GM03348 (cell line): ENCODE measurements at regions not wholly inside any gene's neighbourhood (a gene's known extent, or its start where the extent isn't known, plus 50 kb on each side); places are given as distances from the start of the nearest gene placed in this dataset.

ENCODE experiments used
- DNase-seq: peaks from one replicate; pipeline ENCODE4 v3.0.0; 2012; ENCODE audit warnings: low spot score

DNA sequence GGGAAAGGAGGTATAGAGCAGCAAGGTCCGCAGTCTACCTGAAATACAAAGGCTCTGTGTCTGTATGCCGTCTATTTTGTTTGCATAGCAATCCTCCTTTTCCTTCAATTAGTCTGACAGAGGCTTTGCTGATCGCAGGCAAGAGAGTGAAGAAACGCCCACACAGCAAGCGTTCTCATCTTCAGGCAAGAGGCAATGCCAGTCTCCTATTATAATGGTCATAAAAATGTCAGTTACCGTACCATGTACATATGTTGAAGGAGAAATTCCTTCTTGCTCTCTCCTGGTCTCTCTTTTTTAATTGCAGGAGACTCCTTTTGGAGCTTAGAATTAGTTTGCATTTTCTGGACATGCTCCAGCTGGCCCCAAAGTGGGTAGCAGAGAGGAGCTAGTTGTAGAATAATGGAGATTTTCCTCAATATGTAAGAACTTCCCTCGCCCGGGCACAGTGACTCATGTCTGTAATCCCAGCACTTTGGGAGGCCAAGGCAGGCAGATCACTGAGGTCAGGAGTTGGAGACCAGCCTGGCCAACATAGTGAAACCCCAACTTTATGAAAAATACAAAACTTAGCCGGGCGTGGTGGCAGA lies 139.5 kb downstream of the PFKFB3 start:
- DNase-seq = no peak

DNA sequence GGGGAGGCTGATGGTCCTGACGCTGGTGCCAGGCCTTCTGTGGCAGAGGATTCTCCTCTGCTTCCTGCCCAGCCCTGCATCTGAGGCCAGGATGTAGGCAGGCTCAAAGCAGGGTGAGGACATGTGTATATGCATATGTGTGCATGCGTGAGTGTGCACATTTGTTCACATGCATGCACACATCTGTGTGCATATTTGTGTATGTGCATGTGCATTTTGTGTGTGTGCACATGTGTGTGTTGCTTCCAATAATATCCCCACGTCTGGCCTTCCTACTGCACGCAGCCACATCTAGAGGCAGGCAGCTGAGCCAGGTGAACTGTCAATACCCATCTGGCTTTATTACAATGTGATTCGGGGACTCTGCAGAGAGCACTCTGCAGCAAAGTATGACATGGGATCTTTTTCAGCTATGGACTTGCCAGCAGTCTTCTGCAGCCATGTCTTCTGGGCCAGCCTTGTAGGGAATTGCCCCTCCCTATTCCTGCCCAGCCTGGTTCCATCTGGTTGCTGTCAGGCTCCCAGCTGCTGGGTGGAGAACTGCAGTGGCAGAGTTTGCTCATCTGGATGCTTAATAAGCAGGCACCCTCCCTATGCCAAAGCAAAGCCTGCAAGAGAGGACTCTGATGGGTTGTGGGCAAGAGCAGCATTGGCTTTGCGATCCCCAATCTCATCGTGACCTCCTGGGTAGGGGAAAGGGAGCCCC lies 140.7 kb downstream of the PFKFB3 start:
- DNase-seq = no peak

DNA sequence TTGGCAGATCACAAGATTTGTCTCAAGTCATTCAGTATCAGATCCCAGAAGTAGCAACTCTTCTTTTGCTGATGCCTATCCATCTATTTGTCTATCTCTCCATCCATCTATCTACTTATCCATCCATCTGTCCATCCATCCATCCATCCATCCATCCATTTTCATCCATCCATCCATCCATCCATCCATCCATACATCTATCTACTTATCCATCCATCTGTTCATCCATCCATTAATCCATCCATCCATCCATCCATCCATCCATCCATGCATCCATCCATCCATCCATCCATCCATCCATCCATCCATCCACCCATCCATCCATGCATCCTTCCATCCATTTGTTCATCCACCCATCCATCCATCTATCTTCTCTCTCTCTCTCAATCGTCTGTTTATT lies 142.7 kb downstream of the PFKFB3 start:
- no peak for DNase-seq

DNA sequence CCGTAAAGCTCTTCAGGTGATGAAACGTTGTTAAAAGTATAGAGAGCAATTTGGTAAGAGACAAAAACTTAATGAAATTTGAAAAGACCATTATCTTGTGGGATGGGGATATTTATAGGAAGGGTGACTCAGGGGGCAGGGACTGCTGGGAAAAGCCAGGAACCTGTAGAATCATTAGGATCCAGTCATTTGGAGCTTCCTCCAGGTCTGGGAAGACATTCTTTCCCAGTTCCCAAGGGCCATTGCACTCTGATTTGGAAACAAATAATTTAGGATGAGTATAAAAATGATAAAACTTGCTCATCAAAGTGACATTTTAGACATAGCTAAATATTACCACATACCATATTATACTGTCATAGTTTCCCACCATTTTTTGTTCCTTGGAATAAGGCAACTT lies 143.9 kb downstream of the PFKFB3 start:
- no peak for DNase-seq

DNA sequence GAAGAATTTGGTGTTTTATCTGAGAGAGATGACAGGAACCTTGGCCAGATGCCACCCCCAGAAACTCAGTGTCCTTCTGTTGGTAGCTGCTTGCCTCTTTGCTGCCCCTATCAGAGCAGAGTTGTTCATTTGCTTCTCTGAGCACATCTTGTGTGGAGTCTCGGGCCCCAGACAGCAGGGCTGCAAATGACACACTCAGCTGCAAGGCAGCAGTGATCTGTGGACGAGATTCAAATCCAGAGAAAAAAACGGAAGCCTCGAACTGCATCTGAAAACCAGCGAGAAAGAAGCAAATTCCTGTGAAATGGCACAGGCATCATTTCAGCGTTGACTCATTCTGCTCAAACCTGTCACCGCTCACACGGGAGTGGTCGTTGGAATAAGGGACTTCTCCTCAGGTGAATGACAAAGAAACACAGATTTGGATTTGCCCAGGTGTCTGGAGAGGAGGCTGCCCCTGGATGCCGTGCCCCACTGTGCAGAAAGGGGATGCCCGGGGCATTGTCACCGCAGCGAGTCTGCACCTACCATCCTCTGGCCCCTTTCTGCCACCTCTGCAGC lies 144.7 kb downstream of the PFKFB3 start:
- DNase-seq = peak; percentile 46

DNA sequence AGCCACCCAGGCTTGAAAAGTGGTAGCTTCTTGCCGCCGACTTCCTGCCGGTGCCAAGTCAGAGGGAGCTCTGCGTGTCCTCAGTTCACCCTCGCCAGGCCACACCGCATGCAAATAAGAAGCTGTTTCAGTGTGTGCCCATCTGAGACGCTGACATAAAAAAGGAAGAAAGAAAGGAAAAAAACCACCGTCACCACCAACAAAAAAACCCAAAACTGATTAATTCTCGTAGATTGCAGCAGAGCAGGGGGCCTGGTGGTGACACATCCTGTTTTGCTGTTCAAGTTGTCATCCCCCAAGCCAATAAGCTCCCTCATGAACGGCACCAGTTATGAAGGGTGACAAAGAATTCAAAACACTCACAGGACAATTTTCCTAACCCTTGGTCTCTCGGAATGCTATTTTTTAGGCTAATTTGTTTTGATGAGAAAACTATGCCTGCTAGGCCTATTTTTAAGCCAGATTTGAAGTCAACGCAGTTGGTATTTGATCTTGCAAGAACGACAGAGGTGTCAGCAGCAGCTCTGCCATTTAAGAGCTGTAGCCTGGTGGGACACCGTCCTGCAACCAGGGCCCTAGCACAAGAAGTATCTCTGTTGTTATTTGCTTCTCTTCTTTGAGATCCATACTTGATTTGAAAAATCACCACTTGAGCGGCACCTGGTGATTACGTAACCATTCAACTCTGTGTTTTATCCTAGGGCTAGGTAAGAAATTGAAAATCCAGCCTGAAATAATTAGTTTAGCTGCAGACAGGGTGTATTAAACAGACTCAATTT lies 145.6 kb downstream of the PFKFB3 start:
- peak; percentile 47 for DNase-seq

GRCh38 chr10:6349846-6350535 lies 147.3 kb downstream of the PFKFB3 start:
- no peak for DNase-seq

- DNase-seq = no peak
These were observed 147.9 kb downstream of the PFKFB3 start for GRCh38 chr10:6350609-6351008.

- no peak for DNase-seq
These were observed 148.8 kb downstream of the PFKFB3 start for GRCh38 chr10:6351495-6351894.

GRCh38 chr10:6353526-6353925 lies 150.8 kb downstream of the PFKFB3 start:
- no peak for DNase-seq

GRCh38 chr10:6354168-6354772 lies 151.5 kb downstream of the PFKFB3 start:
- no peak for DNase-seq

GRCh38 chr10:6356280-6356793 lies 153.6 kb downstream of the PFKFB3 start:
- DNase-seq = no peak

DNA sequence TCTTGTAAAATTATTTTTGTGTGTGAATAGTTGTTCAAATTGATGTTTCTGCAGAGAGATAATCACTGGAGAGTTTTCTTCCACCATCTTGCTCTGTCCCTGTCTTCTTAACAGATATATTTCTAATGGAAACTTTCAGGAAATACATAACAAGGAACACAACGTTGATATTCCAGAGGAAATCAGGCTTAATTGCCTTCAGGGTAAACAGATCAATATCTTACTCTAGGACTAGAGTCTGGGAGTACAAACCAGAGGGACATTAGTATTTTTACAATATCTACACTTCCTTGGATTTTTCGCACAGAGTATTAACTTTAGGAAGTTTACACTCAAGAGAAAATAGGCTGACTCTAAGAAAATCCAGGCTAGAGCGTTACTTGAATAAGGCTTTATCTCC lies 159.1 kb downstream of the PFKFB3 start:
- no peak for DNase-seq

DNA sequence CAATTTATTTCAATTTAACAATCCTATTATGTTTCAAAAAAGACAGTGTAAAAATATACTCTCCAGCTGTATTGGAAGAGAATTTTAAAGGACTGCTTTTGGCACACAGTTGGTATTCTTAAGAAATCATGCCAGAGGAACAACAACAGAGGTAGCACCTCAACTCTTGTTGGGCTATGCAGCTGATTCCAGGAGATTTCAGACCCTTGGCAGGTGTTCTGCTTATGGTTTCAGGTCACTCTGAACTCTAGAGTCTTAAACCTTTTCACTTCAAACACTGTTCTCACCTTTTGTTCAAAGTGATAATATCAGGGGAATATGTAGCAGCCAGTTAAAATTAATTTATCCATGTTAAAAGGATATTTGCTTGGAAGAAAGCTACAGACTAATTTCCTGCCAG lies 160.1 kb downstream of the PFKFB3 start:
- no peak for DNase-seq

GRCh38 chr10:6363511-6363910 lies 160.8 kb downstream of the PFKFB3 start:
- no peak for DNase-seq

DNA sequence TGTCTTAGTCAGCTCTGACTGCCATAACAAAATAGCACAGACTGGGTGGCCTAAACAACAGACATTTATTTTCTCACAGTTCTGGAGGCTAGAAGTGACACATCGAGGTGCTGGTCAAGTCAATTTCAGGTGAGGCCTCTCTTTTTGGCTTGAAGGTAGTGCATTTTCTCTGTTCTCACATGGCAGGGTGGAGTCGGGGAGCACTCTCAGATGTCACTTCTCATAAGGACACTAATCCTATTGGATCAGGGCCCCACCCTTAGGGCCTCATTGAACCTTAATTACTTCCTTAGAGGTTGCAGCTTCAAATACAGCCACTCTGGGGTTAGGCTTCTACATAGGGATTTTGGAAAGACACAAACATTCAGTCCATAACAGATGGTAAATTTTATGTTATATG lies 161.6 kb downstream of the PFKFB3 start:
- no peak for DNase-seq

DNA sequence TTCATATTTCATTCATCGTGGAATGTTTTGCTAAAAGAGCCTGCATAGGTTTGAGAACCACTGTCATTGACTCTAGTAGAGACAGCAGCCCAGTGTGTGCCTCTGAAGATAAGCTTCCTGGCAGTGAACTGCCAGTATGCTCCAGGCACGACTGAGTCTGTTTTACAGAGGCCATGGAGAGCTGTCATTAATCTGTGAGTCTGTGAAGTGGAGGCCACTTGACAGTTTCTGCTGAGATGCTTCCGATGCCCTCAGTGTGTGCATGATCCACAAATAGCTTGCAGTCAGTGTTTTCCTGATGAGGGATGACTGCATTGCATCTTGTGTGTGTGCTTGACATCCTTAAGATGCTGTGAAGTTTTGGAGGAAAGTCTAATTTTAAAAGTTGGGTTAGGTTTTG lies 162.2 kb downstream of the PFKFB3 start:
- no peak for DNase-seq

DNA sequence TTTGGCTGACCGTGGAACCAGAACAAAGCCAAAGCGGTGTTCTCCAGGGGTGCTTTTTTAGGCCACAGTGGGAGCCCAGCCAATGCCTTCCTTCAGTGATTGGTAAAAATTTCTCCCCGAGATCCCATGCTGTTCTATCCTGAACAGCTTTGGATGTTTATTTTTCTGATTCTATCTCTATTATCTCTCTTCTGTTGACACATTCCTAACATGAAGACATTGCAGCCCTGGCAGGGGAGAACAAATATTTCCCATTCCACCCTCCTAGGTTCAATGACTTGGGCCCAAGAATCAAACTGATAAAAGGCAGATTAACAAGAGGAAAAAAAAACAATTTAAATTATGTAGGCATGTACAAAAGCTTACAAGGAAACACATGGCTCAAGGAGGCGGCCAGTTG lies 162.7 kb downstream of the PFKFB3 start:
- no peak for DNase-seq
